RWPE2 (cell line): ENCODE measurements at regions not wholly inside any gene's neighbourhood (a gene's known extent, or its start where the extent isn't known, plus 50 kb on each side); places are given as distances from the start of the nearest gene placed in this dataset.

ENCODE experiments used
- ATAC-seq: fragments of 200-7000 bp; cut with Tn5 transposase; 3 replicates; pipeline ENCODE4 v1.9.1; 2021; ENCODE audit warnings: low read depth
- DNase-seq: peaks from one replicate; pipeline ENCODE4 v3.0.0-alpha.2; 2020; ENCODE audit warnings: low spot score
- H3K27ac ChIP-seq: fragments of 450-650 bp; 2 replicates; pipeline ENCODE4 v1.5.1; 2017; ENCODE audit warnings: mild to moderate bottlenecking; ENCODE audit not compliant: poor library complexity, severe bottlenecking
- H3K27me3 ChIP-seq: fragments of 250-450 bp; sonication (Bioruptor Pico); 2 replicates; pipeline ENCODE4 v1.5.1; 2021; ENCODE audit warnings: mild to moderate bottlenecking, moderate library complexity; ENCODE audit not compliant: insufficient read depth, poor library complexity, severe bottlenecking
- H3K36me3 ChIP-seq: fragments of 250-450 bp; sonication (Bioruptor Pico); 2 replicates; pipeline ENCODE4 v1.5.1; 2020; ENCODE audit warnings: low read depth, mild to moderate bottlenecking, moderate library complexity
- H3K4me1 ChIP-seq: fragments of 250-450 bp; sonication (Bioruptor Pico); 2 replicates; pipeline ENCODE4 v1.5.1; 2021; ENCODE audit warnings: mild to moderate bottlenecking, moderate library complexity; ENCODE audit not compliant: insufficient read depth, poor library complexity, severe bottlenecking
- H3K4me3 ChIP-seq: fragments of 250-450 bp; sonication (Bioruptor Pico); 2 replicates; pipeline ENCODE4 v1.5.1; 2021; ENCODE audit warnings: mild to moderate bottlenecking, moderate library complexity; ENCODE audit not compliant: severe bottlenecking
- H3K9me3 ChIP-seq: fragments of 250-450 bp; sonication (Bioruptor Pico); 2 replicates; pipeline ENCODE4 v1.5.1; 2021; ENCODE audit warnings: mild to moderate bottlenecking, moderate library complexity; ENCODE audit not compliant: severe bottlenecking
- CTCF ChIP-seq: fragments of 450-650 bp; IDR thresholded peaks from one replicate; pipeline ENCODE4 v1.5.1; 2017; ENCODE audit warnings: mild to moderate bottlenecking, moderate library complexity; ENCODE audit not compliant: poor library complexity, severe bottlenecking

DNA sequence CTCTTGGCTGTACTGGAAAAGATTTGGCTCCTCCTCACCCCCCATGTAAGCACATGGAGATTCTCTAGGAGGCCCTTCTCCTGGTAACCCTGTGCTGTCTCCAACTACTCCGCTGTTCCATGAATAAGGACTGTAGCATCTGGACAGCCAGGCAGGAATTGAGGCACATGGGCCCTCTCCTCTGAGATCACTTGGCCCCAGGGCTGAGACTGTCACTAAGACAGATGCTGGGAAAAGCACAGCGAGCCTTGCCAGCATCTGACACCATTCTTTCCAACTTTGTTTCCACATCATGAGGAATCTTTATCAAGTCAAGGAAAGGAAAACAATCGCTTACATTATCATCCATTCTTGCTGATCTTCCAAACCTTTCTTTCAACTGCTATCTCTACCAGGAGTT lies 222.6 kb upstream of the INTU start:
- Histone ChIP-seq H3K27me3 (no peaks in the 10 kb centered on the region), H3K27ac (no peak overlapping the region), H3K4me1 (no peaks in the 10 kb centered on the region), H3K36me3 (no peaks in the 10 kb centered on the region), H3K9me3 (no peaks in the 10 kb centered on the region), H3K4me3 (no peak overlapping the region)
- TF ChIP-seq CTCF, result no peak
- DNase-seq (no peak), ATAC-seq (no peak)

- TF ChIP-seq CTCF, result no peak
- H3K36me3 ChIP-seq, result no peaks in the 10 kb centered on the region
- H3K9me3 ChIP-seq, result no peaks in the 10 kb centered on the region
- H3K27me3 ChIP-seq, result no peaks in the 10 kb centered on the region
- DNase-seq (no peak), ATAC-seq (no peak)
- no peak overlapping the region for H3K4me3 ChIP-seq
- H3K27ac ChIP-seq, result no peak overlapping the region
- no peaks in the 10 kb centered on the region for H3K4me1 ChIP-seq
These were observed 222.1 kb upstream of the INTU start for GRCh38 chr4:127410644-127411043.

DNA sequence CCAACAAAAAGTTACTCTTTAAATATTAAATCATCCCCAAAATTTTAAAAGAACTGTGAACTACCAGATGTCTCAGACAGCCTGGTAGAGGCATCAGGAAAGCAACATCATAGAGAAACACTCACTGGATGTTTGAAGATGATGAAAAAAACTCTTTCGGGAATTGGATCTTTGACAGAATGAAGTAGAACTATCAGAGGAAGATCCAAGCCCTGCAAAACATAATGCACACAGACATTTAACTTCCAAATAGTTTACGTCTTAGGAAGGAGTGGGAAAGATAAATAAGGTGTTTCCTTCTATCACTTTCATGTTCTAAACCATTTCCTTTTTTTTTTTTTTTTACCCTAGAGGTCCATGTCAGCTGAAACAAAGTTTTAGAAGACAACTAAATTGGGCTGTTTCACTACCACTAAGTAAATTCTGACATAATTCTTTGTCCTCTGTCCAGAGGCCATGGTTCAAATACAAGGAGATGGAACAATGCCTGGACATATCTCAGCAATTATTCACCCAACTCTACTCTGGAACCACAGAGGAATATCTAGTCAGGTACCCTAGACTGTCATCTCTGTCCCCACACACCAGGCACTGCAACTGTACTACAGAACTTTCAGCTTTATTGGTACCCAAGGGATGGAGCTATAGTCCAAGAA lies 217.7 kb upstream of the INTU start:
- H3K27ac ChIP-seq, result no peak overlapping the region
- H3K27me3 ChIP-seq, result peaks cover 3% of the 10 kb centered on the region
- no peaks in the 10 kb centered on the region for H3K36me3 ChIP-seq
- no peaks in the 10 kb centered on the region for H3K9me3 ChIP-seq
- H3K4me3 ChIP-seq, result no peak overlapping the region
- TF ChIP-seq CTCF, result no peak
- no peaks in the 10 kb centered on the region for H3K4me1 ChIP-seq
- ATAC-seq (no peak), DNase-seq (no peak)

DNA sequence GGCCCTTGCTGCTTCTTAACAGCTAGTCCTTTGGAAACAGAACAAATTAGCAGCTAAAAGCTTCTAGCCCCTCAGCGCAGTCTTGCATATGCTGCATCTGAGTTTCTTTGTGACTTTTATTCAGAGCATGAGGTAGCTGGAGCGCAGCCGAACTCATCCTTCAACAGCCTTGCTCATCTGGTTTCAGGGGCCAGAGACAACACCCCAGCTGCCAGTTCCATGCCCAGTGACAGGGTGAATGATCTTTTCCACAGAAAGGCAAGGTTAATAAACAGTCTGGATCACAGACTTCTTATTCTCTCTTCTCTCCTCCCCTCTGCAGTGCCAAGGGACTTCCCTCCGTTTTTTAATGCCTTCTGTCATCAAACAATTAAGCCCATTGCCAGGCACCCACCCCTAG lies 216.6 kb upstream of the INTU start:
- Histone ChIP-seq H3K9me3 (no peaks in the 10 kb centered on the region), H3K27me3 (peaks cover 3% of the 10 kb centered on the region), H3K36me3 (no peaks in the 10 kb centered on the region), H3K4me1 (no peaks in the 10 kb centered on the region), H3K4me3 (no peak overlapping the region), H3K27ac (no peak overlapping the region)
- no peak for ATAC-seq
- no peak for TF ChIP-seq CTCF
- DNase-seq, result no peak

- Histone ChIP-seq H3K9me3 (no peaks in the 10 kb centered on the region), H3K36me3 (no peaks in the 10 kb centered on the region), H3K27me3 (peaks cover 3% of the 10 kb centered on the region), H3K27ac (no peak overlapping the region), H3K4me3 (no peak overlapping the region), H3K4me1 (no peaks in the 10 kb centered on the region)
- TF ChIP-seq CTCF, result no peak
- ATAC-seq (no peak), DNase-seq (no peak)
These were observed 214.7 kb upstream of the INTU start for GRCh38 chr4:127417885-127418535.
